Neural cell (in vitro differentiated cells): ENCODE measurements at regions not wholly inside any gene's neighbourhood (a gene's known extent, or its start where the extent isn't known, plus 50 kb on each side); places are given as distances from the start of the nearest gene placed in this dataset.

ENCODE experiments used
- H2AFZ ChIP-seq: fragments of 200-600, 300-800 bp; sonication (generic), shearing (Covaris generic); 2 replicates; pipeline ENCODE4 v1.6.0; 2014; ENCODE audit warnings: low read depth, mild to moderate bottlenecking, antibody characterized with exemption, low read length, moderate library complexity
- H3F3A ChIP-seq: fragments of 200-600 bp; shearing (Covaris generic); 2 replicates; pipeline ENCODE4 v1.6.1; 2016; ENCODE audit warnings: mild to moderate bottlenecking, moderate library complexity, mixed read lengths, antibody characterized with exemption, low read length; ENCODE audit not compliant: insufficient read depth, poor library complexity, severe bottlenecking
- H3K27ac ChIP-seq: fragments of 200-600, 300-800 bp; sonication (generic), shearing (Covaris generic); 2 replicates; pipeline ENCODE4 v1.5.1; 2014; ENCODE audit warnings: mild to moderate bottlenecking, low read length, moderate library complexity
- H3K27me3 ChIP-seq: fragments of 300-800, 200-600 bp; sonication (generic), shearing (Covaris generic); 2 replicates; pipeline ENCODE4 v1.6.0; 2014; ENCODE audit warnings: mild to moderate bottlenecking, low read depth, low read length, moderate library complexity; ENCODE audit not compliant: insufficient read depth
- H3K36me3 ChIP-seq: fragments of 300-800, 200-600 bp; sonication (generic), shearing (Covaris generic); 2 replicates; pipeline ENCODE4 v1.5.1; 2014; ENCODE audit warnings: mild to moderate bottlenecking, antibody characterized with exemption, low read length, moderate library complexity; ENCODE audit not compliant: insufficient read depth
- H3K4me2 ChIP-seq: fragments of 300-800, 200-600 bp; sonication (generic), shearing (Covaris generic); 2 replicates; pipeline ENCODE4 v1.6.0; 2014; ENCODE audit warnings: mild to moderate bottlenecking, low read length
- H3K4me3 ChIP-seq: fragments of 300-800, 200-600 bp; sonication (generic), shearing (Covaris generic); 2 replicates; pipeline ENCODE4 v1.5.1; 2014; ENCODE audit warnings: mild to moderate bottlenecking, low read length, moderate library complexity
- H3K79me2 ChIP-seq: fragments of 200-600 bp; shearing (Covaris generic); replicated peaks from 2 replicates; pipeline ENCODE4 v1.6.0; 2014; ENCODE audit warnings: mild to moderate bottlenecking, low read length, moderate library complexity; ENCODE audit not compliant: insufficient read depth
- H3K9ac ChIP-seq: fragments of 300-800, 200-600 bp; sonication (generic), shearing (Covaris generic); 2 replicates; pipeline ENCODE4 v1.6.1; 2016; ENCODE audit warnings: mild to moderate bottlenecking, low read length, mixed read lengths
- H3K9me2 ChIP-seq: fragments of 200-600 bp; shearing (Covaris generic); 2 replicates; pipeline ENCODE4 v1.6.1; 2016; ENCODE audit warnings: mild to moderate bottlenecking, low read length, mixed read lengths; ENCODE audit not compliant: insufficient read depth
- H3K9me3 ChIP-seq: fragments of 200-600, 300-800 bp; sonication (generic), shearing (Covaris generic); 2 replicates; pipeline ENCODE4 v1.6.1; 2016; ENCODE audit warnings: mild to moderate bottlenecking, mixed run types, low read length, moderate library complexity, mixed read lengths
- H4K20me1 ChIP-seq: fragments of 200-600 bp; shearing (Covaris generic); 2 replicates; pipeline ENCODE4 v1.6.1; 2016; ENCODE audit warnings: mild to moderate bottlenecking, mixed run types; ENCODE audit not compliant: insufficient read depth
- EP300 ChIP-seq: fragments of 450-650 bp; conservative IDR thresholded peaks from 2 replicates; pipeline ENCODE4 v1.6.1; 2014; ENCODE audit warnings: antibody characterized with exemption, mild to moderate bottlenecking, moderate library complexity; ENCODE audit not compliant: poor library complexity, severe bottlenecking
- EZH2 ChIP-seq: fragments of 200-600, 300-800 bp; shearing (Covaris generic), sonication (generic); IDR thresholded peaks from 2 replicates; pipeline ENCODE4 v1.6.1; 2014; ENCODE audit warnings: antibody characterized with exemption, low read length, borderline replicate concordance, mild to moderate bottlenecking; ENCODE audit not compliant: insufficient read depth, poor library complexity, severe bottlenecking
- MXI1 ChIP-seq: fragments of 450-650 bp; conservative IDR thresholded peaks from 2 replicates; pipeline ENCODE4 v1.6.1; 2014; ENCODE audit warnings: antibody characterized with exemption, mild to moderate bottlenecking; ENCODE audit not compliant: poor library complexity, severe bottlenecking
- POLR2AphosphoS5 ChIP-seq: IDR thresholded peaks from 2 replicates; pipeline ENCODE4 v1.6.1; 2012
- RAD21 ChIP-seq: fragments of 450-650 bp; conservative IDR thresholded peaks from 2 replicates; pipeline ENCODE4 v1.6.1; 2014; ENCODE audit warnings: antibody characterized with exemption, mild to moderate bottlenecking, moderate library complexity
- SMC3 ChIP-seq: fragments of 450-650 bp; conservative IDR thresholded peaks from 2 replicates; pipeline ENCODE4 v1.6.1; 2014; ENCODE audit warnings: antibody characterized with exemption, mild to moderate bottlenecking, moderate library complexity; ENCODE audit not compliant: poor library complexity
- TAF1 ChIP-seq: IDR thresholded peaks from 2 replicates; pipeline ENCODE4 v1.6.1; 2012; ENCODE audit warnings: low read depth
- TF ChIP-seq, protein P1 (sequence below): IDR thresholded peaks from 2 replicates; pipeline ENCODE4 v1.6.1; 2012; ENCODE audit warnings: borderline replicate concordance
- TF ChIP-seq, protein P2 (sequence below): fragments of 450-650 bp; IDR thresholded peaks from 2 replicates; pipeline ENCODE4 v1.5.1; 2014; ENCODE audit warnings: antibody characterized with exemption, mild to moderate bottlenecking, moderate library complexity; ENCODE audit not compliant: poor library complexity, severe bottlenecking

DNA sequence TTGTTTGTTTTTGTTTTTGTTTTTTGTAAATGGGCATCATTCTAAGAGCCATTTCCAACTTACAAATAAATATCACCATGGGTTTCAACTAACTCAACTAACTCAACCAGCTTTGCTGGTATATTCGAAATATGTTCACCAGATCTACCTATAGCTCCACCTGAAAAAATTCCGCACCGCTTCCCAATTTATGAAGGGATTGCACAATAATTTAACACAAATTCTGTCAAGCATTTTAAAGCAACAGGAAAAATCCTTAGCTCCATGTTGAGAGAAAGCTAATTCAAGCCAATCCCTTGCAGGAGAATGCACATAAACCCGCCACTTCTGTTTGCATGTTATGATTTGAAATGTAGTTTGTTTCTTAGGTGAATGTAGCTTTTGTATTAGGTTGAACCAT, 417.8 kb downstream of the EFNB2 start:
- Histone ChIP-seq H3K9ac (no peak overlapping the region), H2AFZ (no peak overlapping the region), H3K27ac (no peak overlapping the region), H4K20me1 (no peaks in the 10 kb centered on the region), H3K9me3 (no peaks in the 10 kb centered on the region), H3K4me3 (no peak overlapping the region), H3K79me2 (no peaks in the 10 kb centered on the region), H3K36me3 (no peaks in the 10 kb centered on the region), H3F3A (no peaks in the 10 kb centered on the region), H3K4me2 (no peak overlapping the region), H3K27me3 (no peaks in the 10 kb centered on the region), H3K9me2 (no peaks in the 10 kb centered on the region)
- TF ChIP-seq RAD21 (no peak), TAF1 (no peak), MXI1 (no peak), EP300 (no peak), SMC3 (no peak), EZH2 (no peak), POLR2AphosphoS5 (no peak)
- TF ChIP-seq, protein P1, sequence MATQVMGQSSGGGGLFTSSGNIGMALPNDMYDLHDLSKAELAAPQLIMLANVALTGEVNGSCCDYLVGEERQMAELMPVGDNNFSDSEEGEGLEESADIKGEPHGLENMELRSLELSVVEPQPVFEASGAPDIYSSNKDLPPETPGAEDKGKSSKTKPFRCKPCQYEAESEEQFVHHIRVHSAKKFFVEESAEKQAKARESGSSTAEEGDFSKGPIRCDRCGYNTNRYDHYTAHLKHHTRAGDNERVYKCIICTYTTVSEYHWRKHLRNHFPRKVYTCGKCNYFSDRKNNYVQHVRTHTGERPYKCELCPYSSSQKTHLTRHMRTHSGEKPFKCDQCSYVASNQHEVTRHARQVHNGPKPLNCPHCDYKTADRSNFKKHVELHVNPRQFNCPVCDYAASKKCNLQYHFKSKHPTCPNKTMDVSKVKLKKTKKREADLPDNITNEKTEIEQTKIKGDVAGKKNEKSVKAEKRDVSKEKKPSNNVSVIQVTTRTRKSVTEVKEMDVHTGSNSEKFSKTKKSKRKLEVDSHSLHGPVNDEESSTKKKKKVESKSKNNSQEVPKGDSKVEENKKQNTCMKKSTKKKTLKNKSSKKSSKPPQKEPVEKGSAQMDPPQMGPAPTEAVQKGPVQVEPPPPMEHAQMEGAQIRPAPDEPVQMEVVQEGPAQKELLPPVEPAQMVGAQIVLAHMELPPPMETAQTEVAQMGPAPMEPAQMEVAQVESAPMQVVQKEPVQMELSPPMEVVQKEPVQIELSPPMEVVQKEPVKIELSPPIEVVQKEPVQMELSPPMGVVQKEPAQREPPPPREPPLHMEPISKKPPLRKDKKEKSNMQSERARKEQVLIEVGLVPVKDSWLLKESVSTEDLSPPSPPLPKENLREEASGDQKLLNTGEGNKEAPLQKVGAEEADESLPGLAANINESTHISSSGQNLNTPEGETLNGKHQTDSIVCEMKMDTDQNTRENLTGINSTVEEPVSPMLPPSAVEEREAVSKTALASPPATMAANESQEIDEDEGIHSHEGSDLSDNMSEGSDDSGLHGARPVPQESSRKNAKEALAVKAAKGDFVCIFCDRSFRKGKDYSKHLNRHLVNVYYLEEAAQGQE = no peak
- TF ChIP-seq, protein P2, sequence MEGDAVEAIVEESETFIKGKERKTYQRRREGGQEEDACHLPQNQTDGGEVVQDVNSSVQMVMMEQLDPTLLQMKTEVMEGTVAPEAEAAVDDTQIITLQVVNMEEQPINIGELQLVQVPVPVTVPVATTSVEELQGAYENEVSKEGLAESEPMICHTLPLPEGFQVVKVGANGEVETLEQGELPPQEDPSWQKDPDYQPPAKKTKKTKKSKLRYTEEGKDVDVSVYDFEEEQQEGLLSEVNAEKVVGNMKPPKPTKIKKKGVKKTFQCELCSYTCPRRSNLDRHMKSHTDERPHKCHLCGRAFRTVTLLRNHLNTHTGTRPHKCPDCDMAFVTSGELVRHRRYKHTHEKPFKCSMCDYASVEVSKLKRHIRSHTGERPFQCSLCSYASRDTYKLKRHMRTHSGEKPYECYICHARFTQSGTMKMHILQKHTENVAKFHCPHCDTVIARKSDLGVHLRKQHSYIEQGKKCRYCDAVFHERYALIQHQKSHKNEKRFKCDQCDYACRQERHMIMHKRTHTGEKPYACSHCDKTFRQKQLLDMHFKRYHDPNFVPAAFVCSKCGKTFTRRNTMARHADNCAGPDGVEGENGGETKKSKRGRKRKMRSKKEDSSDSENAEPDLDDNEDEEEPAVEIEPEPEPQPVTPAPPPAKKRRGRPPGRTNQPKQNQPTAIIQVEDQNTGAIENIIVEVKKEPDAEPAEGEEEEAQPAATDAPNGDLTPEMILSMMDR = no peak

DNA sequence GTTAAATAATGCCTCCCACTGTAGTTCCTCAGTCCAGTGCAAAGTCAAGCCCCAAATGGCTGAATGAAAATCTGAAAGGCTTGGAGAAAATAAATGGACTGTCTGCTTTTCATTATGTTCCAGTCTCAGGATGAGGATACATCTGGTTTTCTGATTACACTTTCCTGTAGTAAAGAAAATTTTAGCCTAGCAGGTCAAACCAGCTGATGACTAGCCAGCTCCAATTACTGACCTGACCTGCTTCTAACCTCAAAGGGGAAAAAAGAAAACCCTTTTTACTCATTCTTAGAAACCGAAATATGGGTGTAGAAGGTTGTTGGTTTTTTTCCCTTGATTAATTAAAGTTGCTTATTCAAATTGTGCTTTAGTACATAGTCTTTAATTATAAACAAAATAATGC, 418.4 kb downstream of the EFNB2 start:
- Histone ChIP-seq H3F3A (no peaks in the 10 kb centered on the region), H4K20me1 (no peaks in the 10 kb centered on the region), H3K4me2 (no peak overlapping the region), H3K9me3 (no peaks in the 10 kb centered on the region), H2AFZ (no peak overlapping the region), H3K36me3 (no peaks in the 10 kb centered on the region), H3K79me2 (no peaks in the 10 kb centered on the region), H3K9ac (no peak overlapping the region), H3K9me2 (no peaks in the 10 kb centered on the region), H3K27me3 (no peaks in the 10 kb centered on the region), H3K4me3 (no peak overlapping the region), H3K27ac (no peak overlapping the region)
- TF ChIP-seq TAF1 (no peak), POLR2AphosphoS5 (no peak), SMC3 (no peak), MXI1 (no peak), EZH2 (no peak), RAD21 (no peak), EP300 (no peak)
- TF ChIP-seq, protein P2 = no peak
- TF ChIP-seq, protein P1 = no peak
